DND-41 (cell line): ENCODE measurements at regions not wholly inside any gene's neighbourhood (a gene's known extent, or its start where the extent isn't known, plus 50 kb on each side); places are given as distances from the start of the nearest gene placed in this dataset.

Experiments used
- ATAC-seq: fragments of 200-7000 bp; cut with Tn5 transposase; 3 replicates; pipeline ENCODE4 v1.9.1; 2021; ENCODE audit warnings: low read depth; ENCODE audit not compliant: insufficient read depth
- DNase-seq: peaks from one replicate; pipeline ENCODE4 v3.0.0-alpha.2; 2020
- H2AFZ ChIP-seq: 2 replicates; pipeline ENCODE4 v1.6.0; 2012; ENCODE audit warnings: low read depth, low read length
- H3K27ac ChIP-seq: 2 replicates; pipeline ENCODE4 v1.5.1; 2012; ENCODE audit warnings: low read length, inconsistent platforms
- H3K27me3 ChIP-seq: fragments of 200-600 bp; sonication (generic); 2 replicates; pipeline ENCODE4 v1.6.0; 2012; ENCODE audit warnings: low read length, mild to moderate bottlenecking, inconsistent platforms; ENCODE audit not compliant: insufficient read depth, poor library complexity
- H3K36me3 ChIP-seq: 2 replicates; pipeline ENCODE4 v1.5.1; 2012; ENCODE audit warnings: low read length, inconsistent platforms; ENCODE audit not compliant: insufficient read depth
- H3K4me1 ChIP-seq: 2 replicates; pipeline ENCODE4 v1.5.1; 2012; ENCODE audit warnings: mild to moderate bottlenecking, low read length; ENCODE audit not compliant: insufficient read depth
- H3K4me2 ChIP-seq: 2 replicates; pipeline ENCODE4 v1.6.0; 2012; ENCODE audit warnings: mild to moderate bottlenecking, moderate library complexity, low read length, inconsistent platforms; ENCODE audit not compliant: insufficient read depth
- H3K4me3 ChIP-seq, 2 experiments: fragments of 200-600 bp in 1 of 2; shearing (Covaris generic) in 1 of 2; 2 replicates each; pipeline ENCODE4 v1.5.1; 2012 to 2016; ENCODE audit warnings: inconsistent platforms in 2 of 2, low read length in 2 of 2, mild to moderate bottlenecking in 2 of 2, low read depth in 1 of 2, moderate library complexity in 1 of 2
- H3K79me2 ChIP-seq: 2 replicates; pipeline ENCODE4 v1.6.0; 2012; ENCODE audit warnings: low read length, inconsistent platforms; ENCODE audit not compliant: insufficient read depth
- H3K9ac ChIP-seq: 2 replicates; pipeline ENCODE4 v1.6.0; 2012; ENCODE audit warnings: low read depth, mild to moderate bottlenecking, inconsistent platforms, low read length, moderate library complexity
- H3K9me3 ChIP-seq: 2 replicates; pipeline ENCODE4 v1.5.1; 2012; ENCODE audit warnings: low read length, moderate library complexity, mild to moderate bottlenecking, inconsistent platforms; ENCODE audit not compliant: insufficient read depth, severe bottlenecking
- H4K20me1 ChIP-seq: 2 replicates; pipeline ENCODE4 v1.6.0; 2012; ENCODE audit warnings: low read length; ENCODE audit not compliant: insufficient read depth
- EZH2 ChIP-seq: IDR thresholded peaks from 3 replicates; pipeline ENCODE4 v1.6.1; 2012; ENCODE audit warnings: borderline replicate concordance, low read depth, mild to moderate bottlenecking, moderate library complexity, low read length, inconsistent platforms; ENCODE audit not compliant: severe bottlenecking
- TF ChIP-seq, protein P1 (sequence below): IDR thresholded peaks from 2 replicates; pipeline ENCODE4 v1.5.1; 2012; ENCODE audit warnings: borderline replicate concordance, low read length, moderate library complexity, mild to moderate bottlenecking; ENCODE audit not compliant: poor library complexity, severe bottlenecking; ENCODE audit errors: extremely low read depth

DNA sequence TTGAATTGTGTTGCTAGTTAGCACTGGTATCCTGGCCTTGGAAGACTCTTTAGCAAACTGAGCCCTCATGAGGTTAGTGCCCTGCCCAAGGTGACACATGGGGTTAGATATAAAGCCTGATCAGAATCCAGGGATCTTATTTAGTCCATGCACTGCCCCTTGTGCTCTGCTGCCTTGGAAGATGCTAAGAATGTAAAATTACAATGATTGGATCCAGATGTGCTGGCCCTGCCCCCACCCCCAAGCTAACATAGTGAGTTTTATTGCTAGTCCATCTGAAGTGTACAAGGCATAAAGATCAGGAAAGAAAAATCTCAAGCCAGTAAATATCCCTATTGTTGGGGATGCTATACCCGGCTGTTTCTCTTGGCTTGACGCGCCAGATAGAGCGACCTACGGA, 248.1 kb upstream of the C2CD4B start:
- TF ChIP-seq, protein P1, sequence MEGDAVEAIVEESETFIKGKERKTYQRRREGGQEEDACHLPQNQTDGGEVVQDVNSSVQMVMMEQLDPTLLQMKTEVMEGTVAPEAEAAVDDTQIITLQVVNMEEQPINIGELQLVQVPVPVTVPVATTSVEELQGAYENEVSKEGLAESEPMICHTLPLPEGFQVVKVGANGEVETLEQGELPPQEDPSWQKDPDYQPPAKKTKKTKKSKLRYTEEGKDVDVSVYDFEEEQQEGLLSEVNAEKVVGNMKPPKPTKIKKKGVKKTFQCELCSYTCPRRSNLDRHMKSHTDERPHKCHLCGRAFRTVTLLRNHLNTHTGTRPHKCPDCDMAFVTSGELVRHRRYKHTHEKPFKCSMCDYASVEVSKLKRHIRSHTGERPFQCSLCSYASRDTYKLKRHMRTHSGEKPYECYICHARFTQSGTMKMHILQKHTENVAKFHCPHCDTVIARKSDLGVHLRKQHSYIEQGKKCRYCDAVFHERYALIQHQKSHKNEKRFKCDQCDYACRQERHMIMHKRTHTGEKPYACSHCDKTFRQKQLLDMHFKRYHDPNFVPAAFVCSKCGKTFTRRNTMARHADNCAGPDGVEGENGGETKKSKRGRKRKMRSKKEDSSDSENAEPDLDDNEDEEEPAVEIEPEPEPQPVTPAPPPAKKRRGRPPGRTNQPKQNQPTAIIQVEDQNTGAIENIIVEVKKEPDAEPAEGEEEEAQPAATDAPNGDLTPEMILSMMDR = no peak
- no peak for TF ChIP-seq EZH2
- no peak for ATAC-seq
- DNase-seq = no peak
- H2AFZ ChIP-seq = no peak overlapping the region
- no peak overlapping the region for H3K4me3 ChIP-seq
- no peaks in the 10 kb centered on the region for H3K27me3 ChIP-seq
- no peak overlapping the region for H3K27ac ChIP-seq
- no peaks in the 10 kb centered on the region for H3K79me2 ChIP-seq
- H4K20me1 ChIP-seq = no peaks in the 10 kb centered on the region
- H3K4me2 ChIP-seq = no peak overlapping the region
- H3K4me1 ChIP-seq = no peaks in the 10 kb centered on the region
- no peaks in the 10 kb centered on the region for H3K9me3 ChIP-seq
- no peaks in the 10 kb centered on the region for H3K36me3 ChIP-seq
- H3K9ac ChIP-seq = no peak overlapping the region

DNA sequence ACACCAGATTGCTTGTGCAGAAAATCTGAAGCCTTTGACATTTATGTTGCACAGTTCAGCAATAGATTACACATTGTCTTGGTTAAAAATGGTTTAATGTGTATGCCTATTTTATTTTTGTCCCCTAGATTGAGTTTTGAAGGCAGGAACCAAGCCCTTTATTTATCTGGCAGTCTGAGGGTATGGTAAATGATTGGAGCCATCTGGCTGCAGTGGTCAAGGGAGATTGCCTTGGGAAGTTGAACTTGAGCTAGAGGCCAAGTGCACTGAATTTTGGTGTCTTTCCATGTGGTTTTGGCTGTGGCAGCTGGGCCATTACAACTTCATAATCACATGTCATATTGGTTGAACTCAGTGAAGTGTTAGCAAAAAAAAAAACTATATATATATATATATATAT, 248.7 kb upstream of the C2CD4B start:
- H3K79me2 ChIP-seq = no peaks in the 10 kb centered on the region
- ATAC-seq = no peak
- no peak overlapping the region for H3K27ac ChIP-seq
- TF ChIP-seq EZH2 = no peak
- TF ChIP-seq, protein P1 = no peak
- H3K36me3 ChIP-seq = no peaks in the 10 kb centered on the region
- no peaks in the 10 kb centered on the region for H3K9me3 ChIP-seq
- H3K4me2 ChIP-seq = no peak overlapping the region
- no peaks in the 10 kb centered on the region for H4K20me1 ChIP-seq
- H3K9ac ChIP-seq = no peak overlapping the region
- H2AFZ ChIP-seq = no peak overlapping the region
- H3K4me3 ChIP-seq = no peak overlapping the region
- no peaks in the 10 kb centered on the region for H3K27me3 ChIP-seq
- no peak for DNase-seq
- H3K4me1 ChIP-seq = no peaks in the 10 kb centered on the region

DNA sequence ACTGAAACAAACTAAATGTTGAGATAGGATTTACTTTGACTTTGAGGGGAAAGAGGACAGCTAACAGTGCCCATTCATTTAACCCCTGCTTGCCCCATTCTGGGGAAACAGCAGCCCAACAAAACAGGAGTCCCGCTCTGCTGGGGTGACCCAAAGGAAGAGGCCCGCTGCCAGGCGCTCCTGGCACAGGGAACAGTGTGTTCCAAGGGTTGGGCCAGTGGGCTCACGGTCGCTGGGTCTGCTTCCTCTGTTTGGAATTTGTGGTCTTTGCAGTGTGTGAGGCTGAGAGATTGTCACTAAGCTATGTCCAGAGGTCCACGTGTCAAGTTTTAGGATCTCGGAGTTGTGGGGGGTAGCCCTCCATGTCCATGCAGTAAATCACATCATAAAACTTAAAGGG, 250.4 kb upstream of the C2CD4B start:
- Histone ChIP-seq H3K9me3 (no peaks in the 10 kb centered on the region), H2AFZ (no peak overlapping the region), H3K79me2 (no peaks in the 10 kb centered on the region), H3K4me1 (no peaks in the 10 kb centered on the region), H3K27me3 (no peaks in the 10 kb centered on the region), H3K36me3 (no peaks in the 10 kb centered on the region), H3K4me3 (no peak overlapping the region), H4K20me1 (no peaks in the 10 kb centered on the region), H3K4me2 (no peak overlapping the region), H3K27ac (no peak overlapping the region), H3K9ac (no peak overlapping the region)
- no peak for ATAC-seq
- DNase-seq = no peak
- TF ChIP-seq, protein P1 = no peak
- no peak for TF ChIP-seq EZH2

DNA sequence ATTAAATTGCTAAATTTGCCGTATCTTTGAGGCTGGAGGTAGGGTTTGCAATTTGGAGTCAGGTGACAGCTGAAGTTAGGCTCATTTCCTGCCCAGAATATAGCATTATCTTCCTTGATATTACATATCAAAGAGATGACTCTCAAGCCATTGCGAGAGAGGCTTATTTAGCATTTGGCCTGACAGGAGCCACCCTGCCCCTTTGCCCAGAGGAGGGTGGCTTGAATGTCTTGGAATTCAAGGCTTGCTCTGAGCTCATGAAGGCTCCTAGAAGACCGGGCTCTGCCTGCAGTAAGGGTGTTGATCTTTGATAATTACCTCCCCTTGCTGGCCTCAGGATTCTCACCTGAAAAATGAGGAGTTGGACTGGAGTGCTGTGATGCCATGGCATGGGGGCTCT, 251.4 kb upstream of the C2CD4B start:
- H4K20me1 ChIP-seq = no peaks in the 10 kb centered on the region
- H3K27ac ChIP-seq = no peak overlapping the region
- ATAC-seq = no peak
- H3K9ac ChIP-seq = no peak overlapping the region
- H3K4me2 ChIP-seq = no peak overlapping the region
- H3K4me3 ChIP-seq = no peak overlapping the region
- DNase-seq = no peak
- H3K4me1 ChIP-seq = no peaks in the 10 kb centered on the region
- TF ChIP-seq, protein P1 = no peak
- TF ChIP-seq EZH2 = no peak
- H2AFZ ChIP-seq = no peak overlapping the region
- no peaks in the 10 kb centered on the region for H3K79me2 ChIP-seq
- H3K36me3 ChIP-seq = no peaks in the 10 kb centered on the region
- H3K27me3 ChIP-seq = no peaks in the 10 kb centered on the region
- H3K9me3 ChIP-seq = no peaks in the 10 kb centered on the region
